Spleen (tissue), 11 donors: ENCODE measurements at regions not wholly inside any gene's neighbourhood (a gene's known extent, or its start where the extent isn't known, plus 50 kb on each side); places are given as distances from the start of the nearest gene placed in this dataset.

ENCODE experiments used
- DNase-seq: peaks from one replicate; pipeline ENCODE4 v3.0.0-alpha.2; 2020
- H3K27ac ChIP-seq, 8 donors: fragments of 200-600 bp; sonication (generic) in 7 of 8; 1 replicate in 4 of 8; 2 replicates in 4 of 8; pipeline versions ENCODE4 v1.5.0 to v1.8.0; 2016 to 2021; ENCODE audit warnings: inconsistent platforms in 4 of 8, mild to moderate bottlenecking in 4 of 8, moderate library complexity in 1 of 8
- H3K27me3 ChIP-seq, 7 donors: fragments of 200-600 bp; sonication (generic) in 6 of 7; replicated peaks in 1 of 7; 1 replicate in 4 of 7; 2 replicates in 3 of 7; pipeline versions ENCODE4 v1.5.0 to v1.8.0; 2016 to 2021; ENCODE audit warnings: inconsistent platforms in 3 of 7, mild to moderate bottlenecking in 1 of 7
- H3K36me3 ChIP-seq, 6 donors: fragments of 200-600 bp; sonication (generic) in 5 of 6; 1 replicate in 4 of 6; 2 replicates in 2 of 6; pipeline versions ENCODE4 v1.5.0 to v1.8.0; 2016 to 2021; ENCODE audit warnings: inconsistent platforms in 2 of 6
- H3K4me1 ChIP-seq, 6 donors: fragments of 200-600 bp; sonication (generic) in 5 of 6; 1 replicate in 3 of 6; 2 replicates in 3 of 6; pipeline versions ENCODE4 v1.5.0 to v1.8.0; 2016 to 2021; ENCODE audit warnings: inconsistent platforms in 3 of 6
- H3K4me3 ChIP-seq, 8 donors: fragments of 200-600 bp; sonication (generic) in 7 of 8; 1 replicate in 4 of 8; 2 replicates in 4 of 8; pipeline versions ENCODE4 v1.5.0 to v1.8.0; 2016 to 2021; ENCODE audit warnings: inconsistent platforms in 4 of 8, mild to moderate bottlenecking in 4 of 8, moderate library complexity in 2 of 8
- H3K9me3 ChIP-seq, 8 donors: fragments of 200-600 bp; sonication (generic) in 7 of 8; 1 replicate in 4 of 8; 2 replicates in 4 of 8; pipeline versions ENCODE4 v1.5.0 to v1.8.0; 2016 to 2021; ENCODE audit warnings: inconsistent platforms in 4 of 8
- CTCF ChIP-seq, 11 experiments: fragments of 200-600 bp in 7 of 11; fragments of 450-650 bp in 4 of 11; sonication (generic) in 4 of 11; IDR thresholded peaks in 8 of 11; conservative IDR thresholded peaks in 3 of 11; 1 replicate in 7 of 11; 2 replicates in 4 of 11; pipeline versions ENCODE4 v1.4.0 to v1.8.0; 2016 to 2021; ENCODE audit warnings: antibody characterized with exemption in 11 of 11, inconsistent platforms in 4 of 11, mild to moderate bottlenecking in 1 of 11
- POLR2A ChIP-seq, 3 donors: fragments of 450-650 bp; IDR thresholded peaks; one replicate each; pipeline ENCODE4 v1.5.1; 2017; ENCODE audit warnings: antibody characterized with exemption in 3 of 3, mild to moderate bottlenecking in 1 of 3
- POLR2AphosphoS5 ChIP-seq, 3 donors: sonication (generic); formaldehyde crosslinking; IDR thresholded peaks; one replicate each; pipeline ENCODE4 v1.5.1; 2017; ENCODE audit warnings: antibody characterized with exemption in 3 of 3
- WGBS, 5 donors: extraction: QIAGEN DNeasy Blood & Tissue Kit in 3 of 5; methylation state at CpG; one replicate each; pipeline versions ENCODE4 v1.1.5 to v1.1.7; 2013 to 2018; 5-methylcytosine and 5-hydroxymethylcytosine counted together
- intact Hi-C: fragments of 100-400 bp; cut with DNase I; formaldehyde crosslinking; loops from one replicate; pipeline ENCODE4 v1.15.0; 2023; ENCODE audit warnings: low total_unique reads
- donor health status: healthy with polysubstance abuse.
- donor health status: DM: no; HTN: no; CAD: no; lungs with moderate emphysema.
- donor health status: DM: no; HTN: no; CAD: no.
- donor health status: Bipolar disorder and iron deficiency.
- donor health status: healthy.
- donor health status: DM: no; HTN: no; CAD: no.
- donor health status: DM: yes; HTN: yes; CAD: no.

GRCh38 chr9:103483471-103484096 is 488.5 kb downstream of the CYLC2 start:
- Histone ChIP-seq H3K4me3 (no peak overlapping the region), H3K4me1 (no peaks in the 10 kb centered on the region), H3K9me3 (peaks cover 0 to 30% (median 8%) of the 10 kb centered on the region in 8 donors), H3K27me3 (no peaks in the 10 kb centered on the region), H3K36me3 (no peaks in the 10 kb centered on the region), H3K27ac (no peak overlapping the region)
- TF ChIP-seq POLR2A (IDR thresholded peaks at IDR 0.05) (no peak), POLR2AphosphoS5 (IDR thresholded peaks at IDR 0.05) (no peak), CTCF (IDR thresholded peaks at IDR 0.05 in 8 of 11, conservative IDR thresholded peaks at IDR 0.05 in 3 of 11) (no peak)
- DNase-seq: no peak
- intact Hi-C loops: no loop called here
- 89 to 95% (median 93%) methylated on average over 18 to 29 of the region's 29 CpGs for WGBS, 5 donors

- no peak for DNase-seq
- Histone ChIP-seq H3K27ac (no peak overlapping the region), H3K9me3 (peaks cover 0 to 30% (median 8%) of the 10 kb centered on the region in 8 donors), H3K27me3 (no peaks in the 10 kb centered on the region), H3K36me3 (no peaks in the 10 kb centered on the region), H3K4me3 (no peak overlapping the region), H3K4me1 (no peaks in the 10 kb centered on the region)
- TF ChIP-seq POLR2AphosphoS5 (IDR thresholded peaks at IDR 0.05) (no peak), POLR2A (IDR thresholded peaks at IDR 0.05) (no peak), CTCF (IDR thresholded peaks at IDR 0.05 in 8 of 11, conservative IDR thresholded peaks at IDR 0.05 in 3 of 11) (no peak)
- WGBS, 5 donors: 51 to 64% (median 54%) methylated on average over 3 of the region's 3 CpGs
- intact Hi-C loops: no loop called here
Observed at GRCh38 chr9:103485138-103485537, 490.0 kb downstream of the CYLC2 start.

- 88 to 99% (median 95%) methylated on average over 9 of the region's 9 CpGs for WGBS, 5 donors
- TF ChIP-seq POLR2AphosphoS5 (IDR thresholded peaks at IDR 0.05) (no peak), CTCF (IDR thresholded peaks at IDR 0.05 in 8 of 11, conservative IDR thresholded peaks at IDR 0.05 in 3 of 11) (no peak), POLR2A (IDR thresholded peaks at IDR 0.05) (no peak)
- DNase-seq: no peak
- Histone ChIP-seq H3K4me1 (no peaks in the 10 kb centered on the region), H3K27me3 (no peaks in the 10 kb centered on the region), H3K4me3 (no peak overlapping the region), H3K9me3 (peaks cover 0 to 12% (median 2%) of the 10 kb centered on the region in 8 donors), H3K27ac (no peak overlapping the region), H3K36me3 (no peaks in the 10 kb centered on the region)
- intact Hi-C loops: no loop called here
Observed at GRCh38 chr9:103514767-103515166, 519.6 kb downstream of the CYLC2 start.

GRCh38 chr9:103522409-103522808 is 527.3 kb downstream of the CYLC2 start:
- no peaks in the 10 kb centered on the region for H3K9me3 ChIP-seq
- H3K27me3 ChIP-seq: no peaks in the 10 kb centered on the region
- no peaks in the 10 kb centered on the region for H3K36me3 ChIP-seq
- intact Hi-C loops: no loop called here
- TF ChIP-seq CTCF (IDR thresholded peaks at IDR 0.05 in 8 of 11, conservative IDR thresholded peaks at IDR 0.05 in 3 of 11) (no peak), POLR2A (IDR thresholded peaks at IDR 0.05) (no peak)
- WGBS, 5 donors: 91 to 97% (median 94%) methylated on average over 3 of the region's 3 CpGs
- no peak overlapping the region for H3K27ac ChIP-seq
- DNase-seq: no peak
- no peaks in the 10 kb centered on the region for H3K4me1 ChIP-seq
- no peak overlapping the region for H3K4me3 ChIP-seq
